DND-41 (cell line): ENCODE measurements at regions not wholly inside any gene's neighbourhood (a gene's known extent, or its start where the extent isn't known, plus 50 kb on each side); places are given as distances from the start of the nearest gene placed in this dataset.

ENCODE experiments used
- CTCF ChIP-seq: IDR thresholded peaks from 2 replicates; pipeline ENCODE4 v1.5.1; 2012; ENCODE audit warnings: borderline replicate concordance, low read length, moderate library complexity, mild to moderate bottlenecking; ENCODE audit not compliant: poor library complexity, severe bottlenecking; ENCODE audit errors: extremely low read depth
- EZH2 ChIP-seq: IDR thresholded peaks from 3 replicates; pipeline ENCODE4 v1.6.1; 2012; ENCODE audit warnings: borderline replicate concordance, low read depth, mild to moderate bottlenecking, moderate library complexity, low read length, inconsistent platforms; ENCODE audit not compliant: severe bottlenecking

- TF ChIP-seq CTCF (no peak), EZH2 (no peak)
These were observed 182.7 kb downstream of the PABPC4L start for GRCh38 chr4:134018846-134019245.
